ENCODE measurements at regions not wholly inside any gene's neighbourhood (a gene's known extent, or its start where the extent isn't known, plus 50 kb on each side); places are given as distances from the start of the nearest gene placed in this dataset.

GRCh38 chr7:67393903-67394302, 397.3 kb downstream of the TYW1 start:
- Histone ChIP-seq H3K27me3 (no peaks in the 10 kb centered on the region), H3K4me1 (no peaks in the 10 kb centered on the region), H3K9me3 (no peaks in the 10 kb centered on the region), H3K4me3 (no peak overlapping the region), H3K36me3 (no peaks in the 10 kb centered on the region), H3K27ac (no peak overlapping the region)
- FAIRE-seq = no peak
- no peak for ATAC-seq
- intact Hi-C loops (cut with DNase I) = no loop called here
- WGBS, 2 donors = 40 to 45% methylated on average over 1 of the region's 1 CpG
- DNase-seq = no peak
- no peak for TF ChIP-seq CTCF (IDR thresholded peaks at IDR 0.05)

DNA sequence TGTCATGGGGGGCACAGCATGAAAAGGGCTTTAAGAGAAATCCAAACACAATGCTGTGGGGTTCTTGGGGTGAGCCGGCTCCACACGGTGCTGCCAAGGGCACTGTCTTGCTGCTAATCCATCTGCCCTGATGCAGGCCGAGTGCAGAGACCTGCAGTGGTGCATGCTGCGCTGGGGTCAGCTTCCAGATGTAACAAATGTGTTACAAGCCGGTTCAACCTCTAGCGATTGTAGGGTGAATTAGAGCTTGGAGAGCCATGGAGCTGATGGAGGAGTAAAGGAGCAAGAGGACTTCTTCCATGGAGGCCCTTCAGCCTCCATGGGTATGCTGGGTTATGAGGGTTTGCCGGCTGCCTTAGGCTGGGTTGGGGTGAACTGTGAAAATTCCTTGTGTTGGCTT, 402.3 kb downstream of the TYW1 start:
- Histone ChIP-seq H3K27ac (no peak overlapping the region), H3K9me3 (no peaks in the 10 kb centered on the region), H3K4me3 (no peak overlapping the region), H3K36me3 (no peaks in the 10 kb centered on the region), H3K4me1 (no peaks in the 10 kb centered on the region), H3K27me3 (no peaks in the 10 kb centered on the region)
- DNase-seq (no peak), ATAC-seq (no peak), FAIRE-seq (no peak)
- intact Hi-C loops (cut with DNase I) = no loop called here
- TF ChIP-seq CTCF (IDR thresholded peaks at IDR 0.05) = no peak
- WGBS, 2 donors = 64% methylated on average over 7 of the region's 7 CpGs

DNA sequence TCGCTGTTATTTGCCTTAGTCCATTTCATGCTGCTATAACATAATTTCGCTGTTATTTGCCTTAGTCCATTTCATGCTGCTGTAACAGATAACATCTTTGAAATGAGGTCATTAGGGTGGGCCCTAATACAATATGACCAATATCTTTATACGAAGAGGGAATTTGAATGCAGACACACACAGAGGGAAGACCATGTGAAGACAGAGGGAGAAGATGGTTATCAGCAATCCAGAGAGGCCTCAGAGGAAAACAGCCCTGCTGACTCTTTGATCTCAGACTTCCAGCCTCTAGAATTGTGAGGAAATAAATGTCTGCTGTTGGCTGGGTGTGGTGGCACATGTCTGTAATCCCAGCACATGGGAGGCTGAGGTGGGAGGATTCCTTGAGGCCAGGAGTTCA, 404.9 kb downstream of the TYW1 start:
- 70 to 76% methylated on average over 3 of the region's 3 CpGs for WGBS, 2 donors
- no peak for ATAC-seq
- Histone ChIP-seq H3K9me3 (no peaks in the 10 kb centered on the region), H3K27ac (no peak overlapping the region), H3K36me3 (no peaks in the 10 kb centered on the region), H3K4me3 (no peak overlapping the region), H3K27me3 (no peaks in the 10 kb centered on the region), H3K4me1 (no peaks in the 10 kb centered on the region)
- no peak for DNase-seq
- intact Hi-C loops (cut with DNase I) = no loop called here
- no peak for FAIRE-seq
- TF ChIP-seq CTCF (IDR thresholded peaks at IDR 0.05) = no peak

GRCh38 chr7:67402280-67402679, 405.6 kb downstream of the TYW1 start:
- no peaks in the 10 kb centered on the region for H3K9me3 ChIP-seq
- no peaks in the 10 kb centered on the region for H3K4me1 ChIP-seq
- DNase-seq = no peak
- no peak for TF ChIP-seq CTCF (IDR thresholded peaks at IDR 0.05)
- 63 to 88% methylated on average over 4 of the region's 4 CpGs for WGBS, 2 donors
- no peak overlapping the region for H3K4me3 ChIP-seq
- H3K36me3 ChIP-seq = no peaks in the 10 kb centered on the region
- no peak for ATAC-seq
- intact Hi-C loops (cut with DNase I) = no loop called here
- FAIRE-seq = no peak
- H3K27ac ChIP-seq = no peak overlapping the region
- H3K27me3 ChIP-seq = no peaks in the 10 kb centered on the region

GRCh38 chr7:67406976-67407375, 410.3 kb downstream of the TYW1 start:
- Histone ChIP-seq H3K27ac (no peak overlapping the region), H3K4me1 (no peaks in the 10 kb centered on the region), H3K36me3 (no peaks in the 10 kb centered on the region), H3K4me3 (no peak overlapping the region), H3K27me3 (no peaks in the 10 kb centered on the region), H3K9me3 (no peaks in the 10 kb centered on the region)
- no peak for DNase-seq
- ATAC-seq = no peak
- no peak for TF ChIP-seq CTCF (IDR thresholded peaks at IDR 0.05)
- intact Hi-C loops (cut with DNase I) = no loop called here
- FAIRE-seq = no peak
- WGBS, 2 donors = 27 to 30% methylated on average over 1 of the region's 1 CpG

Data from pancreas (tissue), 10 donors.